Epithelial cell of prostate (primary cell): ENCODE measurements at regions not wholly inside any gene's neighbourhood (a gene's known extent, or its start where the extent isn't known, plus 50 kb on each side); places are given as distances from the start of the nearest gene placed in this dataset.

Source experiments
- DNase-seq: peaks from one replicate; pipeline ENCODE4 v3.0.0-alpha.2; 2011; ENCODE audit warnings: low read depth, low spot score
- H3K27ac ChIP-seq: fragments of 450-650 bp; 2 replicates; pipeline ENCODE4 v1.5.1; 2017; ENCODE audit warnings: mild to moderate bottlenecking

- DNase-seq, result no peak
- no peak overlapping the region for H3K27ac ChIP-seq
Observed at GRCh38 chr4:185862340-185862739, 50.3 kb upstream of the SORBS2 start.

GRCh38 chr4:185863946-185864345 lies 52.0 kb upstream of the SORBS2 start:
- no peak for DNase-seq
- no peak overlapping the region for H3K27ac ChIP-seq

GRCh38 chr4:185865901-185866328 lies 53.9 kb upstream of the SORBS2 start:
- peak overlapping the region; percentile 70 for H3K27ac ChIP-seq
- peak; percentile 20 for DNase-seq

- H3K27ac ChIP-seq, result no peak overlapping the region
- no peak for DNase-seq
Observed at GRCh38 chr4:185867770-185868169, 55.8 kb upstream of the SORBS2 start.

GRCh38 chr4:185868983-185869382 lies 57.0 kb upstream of the SORBS2 start:
- DNase-seq, result no peak
- no peak overlapping the region for H3K27ac ChIP-seq

- no peak overlapping the region for H3K27ac ChIP-seq
- DNase-seq, result no peak
Observed at GRCh38 chr4:185869427-185869826, 57.4 kb upstream of the SORBS2 start.

GRCh38 chr4:185870366-185870765 lies 58.4 kb upstream of the SORBS2 start:
- no peak for DNase-seq

GRCh38 chr4:185872747-185873380 lies 60.9 kb upstream of the SORBS2 start:
- DNase-seq, result no peak
- H3K27ac ChIP-seq, result no peak overlapping the region

More at GRCh38 chr4:185870366-185870765, 58.4 kb upstream of the SORBS2 start:
- no peak overlapping the region for H3K27ac ChIP-seq

GRCh38 chr4:185874516-185875230 lies 62.7 kb upstream of the SORBS2 start:
- H3K27ac ChIP-seq, result peak overlapping the region; percentile 49
- DNase-seq, result no peak

- DNase-seq, result no peak
- peak overlapping the region; percentile 49 for H3K27ac ChIP-seq
Observed at GRCh38 chr4:185875316-185875907, 63.4 kb upstream of the SORBS2 start.

GRCh38 chr4:185878633-185879032 lies 66.6 kb upstream of the SORBS2 start:
- no peak for DNase-seq

GRCh38 chr4:185879666-185880312 lies 67.8 kb upstream of the SORBS2 start:
- no peak overlapping the region for H3K27ac ChIP-seq
- DNase-seq, result no peak

More at GRCh38 chr4:185878633-185879032, 66.6 kb upstream of the SORBS2 start:
- no peak overlapping the region for H3K27ac ChIP-seq

GRCh38 chr4:185880571-185880970 lies 68.6 kb upstream of the SORBS2 start:
- DNase-seq, result no peak
- peak overlapping the region; percentile 24 for H3K27ac ChIP-seq

GRCh38 chr4:185881430-185881829 lies 69.4 kb upstream of the SORBS2 start:
- DNase-seq, result no peak
- peak overlapping the region; percentile 24 for H3K27ac ChIP-seq

GRCh38 chr4:185883591-185883990 lies 71.6 kb upstream of the SORBS2 start:
- DNase-seq, result no peak

GRCh38 chr4:185885075-185885474 lies 73.1 kb upstream of the SORBS2 start:
- no peak overlapping the region for H3K27ac ChIP-seq
- no peak for DNase-seq

More at GRCh38 chr4:185883591-185883990, 71.6 kb upstream of the SORBS2 start:
- no peak overlapping the region for H3K27ac ChIP-seq

GRCh38 chr4:185885604-185886003 lies 73.6 kb upstream of the SORBS2 start:
- no peak overlapping the region for H3K27ac ChIP-seq

GRCh38 chr4:185886832-185887524 lies 75.0 kb upstream of the SORBS2 start:
- H3K27ac ChIP-seq, result no peak overlapping the region
- no peak for DNase-seq

More at GRCh38 chr4:185885604-185886003, 73.6 kb upstream of the SORBS2 start:
- DNase-seq, result no peak

GRCh38 chr4:185888676-185889075 lies 76.7 kb upstream of the SORBS2 start:
- DNase-seq, result no peak
- H3K27ac ChIP-seq, result no peak overlapping the region

GRCh38 chr4:185889585-185889984 lies 77.6 kb upstream of the SORBS2 start:
- no peak for DNase-seq
- no peak overlapping the region for H3K27ac ChIP-seq
